ENCODE measurements at regions not wholly inside any gene's neighbourhood (a gene's known extent, or its start where the extent isn't known, plus 50 kb on each side); places are given as distances from the start of the nearest gene placed in this dataset.

DNA sequence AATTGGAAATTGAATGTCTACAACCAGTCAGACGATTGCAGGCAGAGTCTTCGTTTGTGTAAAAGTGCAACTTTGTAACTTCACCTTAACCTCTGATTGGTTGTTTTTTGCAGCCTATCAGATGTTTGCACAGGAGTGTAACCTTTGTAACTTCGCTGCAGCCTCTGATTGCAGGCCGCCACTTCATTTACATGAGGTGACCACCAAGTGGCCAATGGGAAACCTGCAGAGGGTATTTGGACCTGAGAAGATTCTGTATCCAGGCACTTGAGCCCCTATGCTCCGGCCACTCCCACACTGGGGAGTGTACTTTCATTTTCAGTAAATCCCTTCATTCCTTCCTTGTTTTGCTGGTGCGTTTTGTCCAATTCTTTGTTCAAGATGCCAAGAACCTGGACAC lies 68.1 kb upstream of the PFN2 start:
- intact Hi-C loops (cut with DNase I): no loop called here
- DNase-seq (no peak), ATAC-seq (ENCODE audit: poor library complexity) (no peak)

DNA sequence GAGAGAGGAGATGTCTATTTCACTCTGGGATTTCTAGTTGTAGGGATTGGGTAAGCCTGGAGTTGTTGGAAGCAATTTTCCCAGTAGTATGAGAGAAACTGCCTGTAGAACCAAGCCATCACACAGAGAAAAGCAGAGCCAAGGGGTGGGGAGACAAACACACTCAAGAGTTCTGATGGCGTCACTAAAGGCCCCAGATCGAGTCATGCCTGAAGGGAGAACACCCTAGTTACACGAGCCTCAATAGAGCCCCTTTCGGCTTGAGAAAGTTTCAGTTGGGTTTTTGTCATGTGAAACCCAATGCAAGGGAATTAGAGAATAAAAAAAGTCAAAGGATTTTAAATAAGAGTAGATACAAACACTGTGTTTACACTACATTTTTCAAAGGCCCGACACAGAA lies 66.1 kb upstream of the PFN2 start:
- DNase-seq (no peak), ATAC-seq (ENCODE audit: poor library complexity) (no peak)
- intact Hi-C loops (cut with DNase I): no loop called here

DNA sequence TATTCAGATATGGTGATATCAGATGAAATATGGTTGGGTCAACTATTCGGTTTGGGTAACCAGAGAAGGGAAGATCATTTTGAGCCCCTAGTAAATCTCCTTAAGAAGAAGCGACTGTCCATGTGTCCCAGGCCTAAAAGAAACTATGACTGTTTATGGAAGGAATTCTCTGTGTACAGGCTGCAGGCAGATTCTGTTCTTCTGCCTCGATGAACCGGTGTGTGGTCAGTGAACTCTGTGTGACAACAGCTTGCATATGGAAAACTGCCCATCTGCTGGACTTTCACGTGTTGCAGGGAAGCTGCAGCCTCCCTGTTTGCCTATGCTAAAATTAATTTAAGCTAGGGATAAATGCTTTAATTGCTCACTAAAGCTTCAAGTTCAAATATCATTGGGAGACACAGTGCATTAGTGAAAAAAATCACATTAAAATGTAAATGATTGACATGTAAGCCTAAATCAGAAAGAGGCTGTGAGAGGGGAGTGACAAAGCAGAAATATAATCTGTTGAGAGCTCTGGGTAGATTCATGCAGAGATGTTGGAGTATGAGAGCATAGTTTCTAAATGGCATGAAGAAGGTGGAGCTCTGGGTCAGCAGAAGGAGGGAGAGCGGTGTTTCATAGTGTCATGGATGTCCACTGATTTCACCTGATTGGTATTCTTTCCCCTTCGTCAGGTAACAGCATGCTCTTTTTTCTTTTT lies 65.4 kb upstream of the PFN2 start:
- intact Hi-C loops (cut with DNase I): no loop called here
- ATAC-seq (ENCODE audit: poor library complexity): no peak
- DNase-seq: no peak

DNA sequence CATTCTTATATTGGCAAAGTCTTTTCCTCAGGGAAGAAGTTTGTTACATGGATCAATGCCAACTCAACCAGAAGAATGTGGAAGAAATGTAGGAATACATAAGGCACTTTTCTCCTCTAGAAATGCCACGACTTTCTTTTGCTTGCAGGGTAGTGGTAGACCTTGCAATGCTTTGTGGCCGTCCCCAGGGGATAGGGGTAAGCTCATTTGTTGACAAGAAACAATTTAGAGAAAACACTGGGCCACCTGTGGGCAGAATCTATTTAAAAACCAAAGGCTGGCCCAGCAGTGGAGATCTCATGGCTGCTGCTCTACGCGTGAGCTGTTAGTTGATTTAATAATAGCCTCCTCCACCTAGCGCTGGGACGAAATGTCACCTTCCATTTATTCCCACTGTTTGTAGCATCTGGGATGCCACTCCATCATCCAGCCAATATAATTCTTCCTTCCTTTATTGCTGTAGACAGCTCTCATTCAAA lies 64.6 kb upstream of the PFN2 start:
- ATAC-seq (ENCODE audit: poor library complexity): peak; percentile 55

DNA sequence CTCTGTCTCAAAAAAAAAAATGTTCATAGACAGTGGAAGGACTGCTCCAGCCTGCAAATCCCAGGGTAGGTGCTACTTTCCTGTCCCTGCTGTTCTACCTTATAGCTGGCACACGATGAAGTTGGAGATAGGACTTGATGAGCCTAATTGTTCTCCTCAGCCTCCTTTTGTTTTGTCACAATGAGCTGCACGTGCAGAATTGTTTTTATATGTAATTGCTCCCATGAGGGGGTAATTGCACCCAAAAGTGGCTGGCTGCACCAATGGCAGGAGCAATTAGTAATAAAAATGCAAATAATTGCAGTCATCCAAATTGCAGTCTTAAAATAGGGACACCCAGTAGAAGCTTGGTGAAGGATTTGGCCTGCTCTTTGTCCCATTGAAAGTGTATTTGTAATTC lies 63.0 kb upstream of the PFN2 start:
- no peak for DNase-seq
- no peak for ATAC-seq (ENCODE audit: poor library complexity)
- intact Hi-C loops (cut with DNase I): no loop called here

More for the DNA sequence above, 64.6 kb upstream of the PFN2 start:
- intact Hi-C loops (cut with DNase I): no loop called here
- DNase-seq: no peak

DNA sequence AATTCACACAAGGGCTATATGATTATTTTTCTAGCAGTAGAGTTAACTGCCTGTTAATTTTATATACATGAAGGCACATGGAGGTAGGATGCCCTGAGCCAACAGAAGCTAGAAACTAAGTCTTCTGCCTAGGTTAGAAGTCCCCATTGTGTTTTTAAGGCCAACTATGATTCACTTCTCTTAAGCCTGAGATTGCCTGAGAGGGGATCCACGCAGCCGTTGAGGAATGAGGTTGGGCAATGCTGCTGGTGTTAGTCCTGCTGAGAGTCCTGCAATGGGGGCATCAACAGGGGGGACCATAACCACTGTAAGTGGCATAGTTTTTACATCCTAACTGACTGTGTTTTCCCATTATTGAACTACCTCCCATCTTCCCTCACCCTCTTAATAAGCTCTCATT lies 60.1 kb upstream of the PFN2 start:
- ATAC-seq (ENCODE audit: poor library complexity) (no peak), DNase-seq (no peak)
- intact Hi-C loops (cut with DNase I): no loop called here

DNA sequence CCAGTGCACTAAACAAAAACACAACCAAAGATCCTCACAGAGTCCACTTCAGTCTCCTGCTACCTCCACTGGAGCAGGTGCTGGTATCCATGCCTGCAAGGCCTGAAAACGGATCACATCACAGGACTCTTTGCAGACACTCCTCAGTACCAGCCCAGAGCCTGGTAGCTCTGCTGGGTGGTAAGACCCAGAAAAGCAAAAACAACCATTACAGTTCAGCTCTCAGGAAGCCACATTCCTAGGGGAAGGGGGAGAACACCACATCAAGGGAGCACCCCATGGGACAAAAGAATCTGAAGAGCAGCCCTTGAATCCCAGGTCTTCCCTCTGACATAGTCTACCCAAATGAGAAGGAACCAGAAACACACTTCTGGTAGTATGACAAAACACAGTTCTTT lies 52.5 kb upstream of the PFN2 start:
- ATAC-seq (ENCODE audit: poor library complexity): no peak
- intact Hi-C loops (cut with DNase I): no loop called here
- DNase-seq: no peak

DNA sequence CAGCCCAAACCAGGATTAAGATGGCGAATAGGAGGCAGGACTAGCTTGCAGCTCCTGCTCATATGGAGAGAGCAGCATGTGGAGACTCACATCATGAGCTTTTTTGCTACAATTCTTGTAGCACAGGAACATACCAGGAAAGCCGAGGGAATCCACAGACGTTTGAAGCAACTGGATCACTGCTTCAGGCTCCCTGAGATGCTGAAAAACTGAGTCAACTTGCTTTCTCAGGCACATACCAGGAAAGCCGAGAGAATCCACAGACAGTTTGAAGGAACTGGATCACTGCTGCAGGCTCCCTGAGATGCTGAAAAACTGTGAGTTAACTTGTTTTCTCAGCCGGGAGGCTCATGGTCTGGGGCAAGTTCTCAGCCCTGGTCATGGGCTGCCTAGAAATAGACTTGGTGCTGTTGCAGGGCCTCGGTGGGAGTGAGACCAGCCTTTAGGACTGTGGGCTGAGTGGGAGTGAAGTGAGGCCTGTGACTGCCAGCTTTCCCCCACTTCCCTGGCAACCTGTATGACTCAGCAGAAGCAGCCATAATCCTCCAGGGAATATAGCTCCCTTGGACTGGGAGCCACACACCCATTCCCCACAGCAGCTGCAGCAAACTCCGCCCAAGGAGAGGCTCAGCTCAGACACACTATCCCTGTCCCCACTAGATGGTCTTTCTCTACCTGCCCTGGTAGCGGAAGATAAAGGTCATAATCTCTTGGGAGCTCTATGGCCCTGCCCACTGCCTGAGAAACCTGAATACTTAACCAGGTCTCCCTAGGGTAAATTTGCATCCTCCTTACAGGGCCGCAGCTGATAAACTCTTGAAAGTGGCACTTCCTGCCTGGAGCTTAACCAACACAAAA lies 51.9 kb upstream of the PFN2 start:
- no peak for ATAC-seq (ENCODE audit: poor library complexity)
- intact Hi-C loops (cut with DNase I): no loop called here
- no peak for DNase-seq

DNA sequence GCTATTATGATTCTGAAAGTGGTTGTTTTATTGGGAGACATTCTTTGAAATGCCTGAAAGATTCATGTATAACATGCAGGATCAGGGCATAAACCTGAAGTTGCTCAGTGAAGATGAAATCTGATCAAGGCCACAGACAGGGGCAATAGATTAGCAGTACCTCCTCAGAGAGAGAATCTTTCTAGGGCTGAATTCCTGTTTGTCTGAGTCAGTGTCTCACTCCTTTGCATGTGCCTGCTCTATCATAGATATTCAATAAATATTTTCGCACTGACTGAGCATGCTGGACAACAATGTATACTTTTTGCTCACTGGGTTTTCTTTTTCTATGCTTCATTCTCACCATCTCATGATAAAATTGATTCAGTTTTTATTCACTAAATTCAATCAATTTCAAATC lies 49.8 kb upstream of the PFN2 start:
- intact Hi-C loops (cut with DNase I): no loop called here
- ATAC-seq (ENCODE audit: poor library complexity): no peak
- no peak for DNase-seq

All from Right ventricle myocardium superior (tissue), 1 donor.